Uterus (tissue), 2 donors: ENCODE measurements at regions not wholly inside any gene's neighbourhood (a gene's known extent, or its start where the extent isn't known, plus 50 kb on each side); places are given as distances from the start of the nearest gene placed in this dataset.

ENCODE experiments used
- CTCF ChIP-seq, 4 experiments: fragments of 200-600 bp in 2 of 4; fragments of 450-650 bp in 2 of 4; sonication (generic) in 2 of 4; IDR thresholded peaks; one replicate each; pipeline ENCODE4 v1.5.1; 2016 to 2019; ENCODE audit warnings: antibody characterized with exemption in 4 of 4, mild to moderate bottlenecking in 2 of 4, moderate library complexity in 1 of 4
- POLR2A ChIP-seq, 2 donors: fragments of 450-650 bp; IDR thresholded peaks; one replicate each; pipeline ENCODE4 v1.6.1; 2016; ENCODE audit warnings: antibody characterized with exemption in 2 of 2, mild to moderate bottlenecking in 1 of 2, moderate library complexity in 1 of 2

GRCh38 chr13:94946039-94946438, 233.7 kb upstream of the SOX21 start:
- TF ChIP-seq CTCF (IDR thresholded peaks at IDR 0.05) (no peak), POLR2A (IDR thresholded peaks at IDR 0.05) (no peak)
